Prostate gland (tissue), 2 donors: ENCODE measurements at regions not wholly inside any gene's neighbourhood (a gene's known extent, or its start where the extent isn't known, plus 50 kb on each side); places are given as distances from the start of the nearest gene placed in this dataset.

Experiments used
- CTCF ChIP-seq, 4 experiments: fragments of 200-600 bp in 2 of 4; fragments of 450-650 bp in 2 of 4; sonication (generic) in 2 of 4; IDR thresholded peaks; 1 replicate in 3 of 4; 2 replicates in 1 of 4; pipeline ENCODE4 v1.5.1; 2016 to 2019; ENCODE audit warnings: antibody characterized with exemption in 4 of 4, mild to moderate bottlenecking in 2 of 4, moderate library complexity in 2 of 4
- POLR2AphosphoS5 ChIP-seq: sonication (generic); formaldehyde crosslinking; IDR thresholded peaks from one replicate; pipeline ENCODE4 v1.6.1; 2017; ENCODE audit warnings: antibody characterized with exemption

- TF ChIP-seq CTCF (IDR thresholded peaks at IDR 0.05) = no peak
- TF ChIP-seq POLR2AphosphoS5 = no peak
Observed at GRCh38 chr9:85178474-85178873, 508.9 kb downstream of the NTRK2 start.
